Epidermal melanocyte (primary cell): ENCODE measurements at regions not wholly inside any gene's neighbourhood (a gene's known extent, or its start where the extent isn't known, plus 50 kb on each side); places are given as distances from the start of the nearest gene placed in this dataset.
"Not testable (repeated sequence)": the region's sequence is repeated elsewhere in the genome, so short reads cannot be mapped to it uniquely, and the experiment has no call there.

Experiments
- DNase-seq: peaks from one replicate; pipeline ENCODE4 v3.0.0; 2011; ENCODE audit warnings: low spot score; ENCODE audit not compliant: insufficient read length

DNA sequence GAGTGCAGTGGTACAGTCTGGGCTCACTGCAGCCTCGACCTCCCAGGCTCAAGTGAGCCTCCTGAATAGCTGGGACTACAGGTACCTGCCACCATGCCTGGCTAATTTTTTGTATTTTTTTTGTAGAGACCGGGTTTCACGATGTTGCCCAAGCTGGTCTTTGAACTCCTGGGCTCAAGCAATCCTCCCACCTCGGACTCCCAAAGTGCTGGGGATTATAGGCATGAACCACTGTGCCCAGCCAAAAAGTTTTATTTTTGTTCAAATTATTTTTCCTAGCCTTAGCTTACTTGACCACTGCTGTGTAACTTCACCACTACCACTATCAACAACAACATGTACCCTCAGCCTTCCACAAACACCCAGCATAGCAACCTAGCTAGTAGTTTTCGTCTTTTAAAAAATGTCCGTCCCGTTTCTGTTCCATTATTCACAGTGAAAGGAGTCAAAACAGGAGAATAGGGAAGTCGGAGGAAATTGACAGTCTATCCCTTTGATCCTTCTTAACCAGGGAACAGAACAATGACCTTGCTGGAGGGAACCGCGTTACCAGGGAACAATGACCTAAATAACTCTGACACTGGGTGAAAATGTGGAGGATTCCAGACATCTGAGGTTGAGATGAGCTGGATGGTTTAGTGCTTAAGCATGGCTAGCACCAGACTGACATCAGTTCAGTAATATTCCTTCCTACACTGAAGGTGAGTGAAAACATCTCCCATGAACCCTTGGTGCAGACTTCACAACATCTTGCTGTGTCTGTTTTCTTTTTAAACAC, 69.2 kb upstream of the ARL4C start:
- DNase-seq, result no peak

DNA sequence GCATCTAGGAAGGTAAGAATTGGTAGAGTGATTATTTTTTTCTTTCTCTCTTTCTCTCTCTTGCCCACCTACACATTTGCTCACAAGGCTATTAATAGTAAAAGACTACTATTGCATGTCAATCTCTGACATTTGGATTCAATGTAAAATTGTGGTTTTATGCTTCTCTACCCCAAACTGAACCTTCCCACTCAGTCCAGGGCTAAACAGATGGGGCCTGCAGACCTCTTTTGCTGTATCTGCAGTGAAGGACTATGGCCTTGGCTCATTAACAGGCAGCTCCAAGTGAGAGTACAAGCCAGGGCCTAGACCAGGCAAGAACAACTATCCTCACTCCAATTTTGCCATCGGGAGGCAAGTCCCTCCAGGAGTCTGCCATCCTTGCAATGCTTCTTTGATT, 68.3 kb upstream of the ARL4C start:
- no peak for DNase-seq

DNA sequence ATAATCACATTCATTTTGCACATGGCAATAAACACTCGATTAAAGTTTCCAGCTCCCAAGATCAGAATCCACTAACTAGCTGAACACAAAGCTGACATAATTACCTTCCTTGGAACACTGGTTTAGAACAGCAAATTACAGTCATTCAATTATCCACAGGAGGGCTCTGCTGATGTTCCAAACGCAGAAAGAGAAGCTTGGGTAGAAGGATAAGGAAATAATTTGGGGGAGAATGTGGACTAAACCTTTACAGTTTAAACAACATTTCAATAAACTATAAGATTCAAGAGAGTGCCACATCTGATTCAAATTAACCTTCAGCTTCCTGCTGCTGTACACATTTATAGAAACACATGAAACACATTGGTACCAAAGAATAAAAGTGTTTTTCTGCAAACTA, 67.8 kb upstream of the ARL4C start:
- no peak for DNase-seq

DNA sequence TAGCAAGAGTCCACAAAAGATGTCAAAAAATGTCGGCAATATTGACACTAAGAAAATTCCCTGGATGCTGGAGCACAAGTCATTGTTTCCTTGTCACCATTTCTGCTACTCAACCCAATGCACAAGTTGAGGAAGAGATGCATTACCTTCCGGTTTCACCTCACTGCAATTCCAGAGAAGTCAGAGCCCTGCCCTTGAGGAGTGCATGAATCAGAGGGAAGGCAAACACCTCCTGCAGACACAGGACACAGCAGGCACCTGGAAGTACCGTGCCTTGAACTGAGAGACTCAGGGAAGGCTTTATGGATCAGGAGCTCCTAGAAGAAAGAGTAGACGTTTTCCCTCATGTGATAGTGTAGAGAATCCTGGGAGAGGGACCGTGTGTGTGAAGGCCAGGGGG, 62.7 kb upstream of the ARL4C start:
- DNase-seq, result no peak

DNA sequence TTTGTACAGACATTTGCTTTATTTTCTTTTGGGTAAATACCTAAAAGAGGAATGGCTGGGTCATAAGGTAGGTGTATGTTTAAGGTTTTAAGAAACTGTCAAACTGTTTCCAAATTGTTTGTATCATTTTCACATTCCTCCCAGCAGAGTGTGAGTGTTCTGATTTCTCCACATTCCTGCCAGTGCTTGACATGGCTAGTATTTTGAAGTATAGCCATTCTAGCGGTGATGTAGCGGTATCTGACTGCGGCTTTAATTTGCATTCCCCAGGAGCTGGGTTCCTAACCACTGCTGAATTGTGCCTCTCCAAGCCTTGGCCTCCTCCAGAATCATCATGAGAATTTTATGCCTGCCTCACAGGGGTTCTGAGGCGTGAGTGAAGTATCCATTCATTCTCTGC, 61.8 kb upstream of the ARL4C start:
- no peak for DNase-seq

DNA sequence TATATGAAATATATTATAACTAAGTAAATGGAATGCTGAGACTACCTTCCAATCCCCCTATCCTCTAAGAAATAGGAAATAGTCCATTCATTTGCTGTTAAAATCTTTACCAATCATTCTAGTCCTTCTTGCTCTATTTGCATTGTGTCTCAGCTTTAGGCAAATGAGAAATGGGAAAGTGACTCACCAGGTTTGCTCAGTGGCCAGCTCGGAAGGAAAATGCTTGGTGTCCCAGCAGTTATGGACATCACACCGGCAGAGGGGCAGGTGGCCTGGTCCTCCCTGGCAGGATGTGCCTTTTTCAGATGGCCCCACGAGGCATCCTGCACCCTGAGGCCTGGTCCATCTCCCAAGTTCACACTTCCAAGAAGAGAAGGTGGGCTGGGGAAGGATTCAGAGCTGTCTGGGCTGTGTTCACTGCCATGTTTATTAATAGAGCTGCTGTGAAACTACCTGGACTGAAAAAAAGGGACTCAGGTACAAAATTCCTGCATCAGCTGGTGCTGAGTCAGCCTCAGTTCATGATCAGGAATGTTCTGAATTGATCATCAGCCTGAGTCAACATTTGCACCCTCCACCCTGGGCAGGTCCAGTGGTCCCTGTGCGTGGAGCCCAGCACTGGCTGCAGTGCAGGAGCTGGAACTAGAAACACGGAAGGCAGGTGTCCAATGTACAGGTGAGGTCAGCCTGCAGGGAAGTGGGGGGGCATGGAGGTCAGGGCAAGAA, 60.1 kb upstream of the ARL4C start:
- DNase-seq, result no peak

DNA sequence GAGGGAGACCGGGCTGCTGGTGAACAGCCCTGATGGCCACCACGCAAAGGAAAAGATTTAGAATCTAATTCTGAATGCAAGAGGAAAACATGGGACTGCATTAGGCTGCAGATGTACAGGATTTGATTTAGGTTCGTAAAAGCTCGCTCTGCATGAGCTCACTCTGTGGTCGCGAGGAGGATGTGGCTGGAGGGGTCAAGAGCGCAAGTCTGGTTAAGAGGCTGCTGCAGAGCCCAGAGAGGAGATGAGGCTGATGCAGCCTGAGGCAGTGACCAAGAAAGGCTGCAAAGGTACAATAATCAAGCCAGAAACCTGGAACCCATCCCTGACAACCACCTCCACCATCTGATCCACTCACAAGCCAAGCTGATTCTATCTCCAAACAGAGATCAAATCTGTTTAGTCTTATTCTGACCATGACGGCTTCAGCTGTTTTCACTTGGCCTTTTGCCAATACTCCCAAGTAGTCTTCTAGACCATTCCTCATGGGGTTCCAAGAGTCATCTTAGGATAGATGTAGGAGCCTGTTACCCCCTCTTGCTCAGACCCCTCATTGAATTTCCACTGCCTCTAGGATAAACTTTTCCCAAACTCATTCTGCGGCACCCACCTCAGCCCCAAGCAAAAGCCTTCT, 58.9 kb upstream of the ARL4C start:
- DNase-seq, result no peak

DNA sequence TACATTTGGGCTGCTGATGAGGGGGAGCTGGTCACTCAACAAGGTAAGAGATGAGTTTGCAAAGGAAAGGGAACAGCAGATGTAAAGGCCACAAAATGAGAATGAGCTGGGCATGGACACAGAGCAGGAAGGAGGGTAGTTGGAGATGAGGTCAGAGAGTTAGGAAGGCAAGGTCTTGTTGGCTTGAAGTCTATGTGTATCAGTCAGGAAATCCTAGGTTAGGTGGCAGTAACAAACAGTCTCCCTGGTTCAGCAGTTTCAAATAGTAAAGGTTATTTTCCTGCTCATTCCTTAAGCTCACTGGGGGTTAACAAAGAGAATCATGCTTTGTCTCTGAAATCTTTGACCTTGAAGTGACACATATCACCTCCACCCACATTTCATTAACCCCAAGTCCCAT, 58.3 kb upstream of the ARL4C start:
- no peak for DNase-seq

DNA sequence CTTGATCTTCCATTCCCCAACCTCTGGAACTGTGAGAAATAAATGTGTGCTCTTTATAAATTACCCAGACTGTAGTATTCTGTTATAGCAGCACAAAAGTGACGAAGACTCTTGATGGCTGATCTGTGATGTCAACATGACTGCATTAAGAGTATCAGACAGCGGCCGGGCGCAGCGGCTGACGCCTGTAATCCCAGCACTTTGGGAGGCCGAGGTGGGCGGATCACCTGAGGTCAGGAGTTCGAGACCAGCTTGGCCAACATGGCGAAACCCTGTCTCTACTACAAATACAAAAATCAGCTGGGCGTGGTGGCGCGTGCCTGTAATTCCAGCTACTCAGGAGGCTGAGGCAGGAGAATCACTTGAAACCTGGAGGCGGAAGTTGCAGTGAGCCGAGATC, 56.3 kb upstream of the ARL4C start:
- DNase-seq, result not testable (repeated sequence)

DNA sequence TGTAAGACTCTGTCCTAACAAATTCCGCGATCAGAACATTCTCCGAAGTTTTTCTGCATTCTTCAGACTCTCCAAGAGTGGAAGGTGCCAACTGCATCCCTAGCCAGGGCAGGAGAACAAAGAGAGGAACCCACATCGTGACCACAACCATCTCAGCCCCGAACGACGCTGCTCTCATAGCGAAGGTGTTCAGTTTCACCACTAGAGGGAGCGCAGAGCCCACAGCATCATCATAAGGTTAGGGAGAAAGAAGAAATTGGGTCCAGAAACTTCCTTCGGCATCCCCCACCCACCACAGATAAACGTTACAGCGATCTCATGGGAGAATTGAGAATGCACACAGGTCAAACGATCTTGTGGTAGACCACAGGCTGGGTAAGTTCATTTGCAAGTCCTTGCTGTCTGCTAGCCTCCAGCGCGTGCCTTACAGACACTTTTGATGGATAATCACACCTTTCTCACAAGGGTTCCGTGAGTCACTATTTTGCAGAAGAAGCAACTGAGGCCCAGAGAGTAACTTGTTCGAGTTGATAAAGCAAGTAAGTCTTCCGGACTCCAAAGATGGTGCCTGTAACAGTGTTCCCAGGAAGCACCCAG, 53.7 kb upstream of the ARL4C start:
- peak; percentile 53 for DNase-seq

DNA sequence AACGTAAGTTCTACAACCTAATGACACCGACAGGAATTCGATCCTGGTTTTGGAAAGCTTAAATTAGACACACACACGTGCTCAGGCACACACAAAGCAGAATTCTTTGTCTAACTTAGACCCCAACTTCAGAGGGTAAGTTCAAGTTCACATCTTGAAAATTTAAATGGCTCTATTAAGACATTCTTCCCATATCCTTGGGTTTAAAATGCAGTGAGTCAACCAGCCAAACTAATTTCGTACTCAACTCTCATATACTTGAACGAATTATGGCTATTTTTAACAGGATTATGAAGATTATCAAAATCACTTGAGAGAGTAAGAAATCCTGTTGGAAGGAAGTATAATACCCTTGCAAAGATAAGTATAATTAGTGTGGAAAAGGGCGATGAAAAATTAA, 53.2 kb upstream of the ARL4C start:
- DNase-seq, result no peak

DNA sequence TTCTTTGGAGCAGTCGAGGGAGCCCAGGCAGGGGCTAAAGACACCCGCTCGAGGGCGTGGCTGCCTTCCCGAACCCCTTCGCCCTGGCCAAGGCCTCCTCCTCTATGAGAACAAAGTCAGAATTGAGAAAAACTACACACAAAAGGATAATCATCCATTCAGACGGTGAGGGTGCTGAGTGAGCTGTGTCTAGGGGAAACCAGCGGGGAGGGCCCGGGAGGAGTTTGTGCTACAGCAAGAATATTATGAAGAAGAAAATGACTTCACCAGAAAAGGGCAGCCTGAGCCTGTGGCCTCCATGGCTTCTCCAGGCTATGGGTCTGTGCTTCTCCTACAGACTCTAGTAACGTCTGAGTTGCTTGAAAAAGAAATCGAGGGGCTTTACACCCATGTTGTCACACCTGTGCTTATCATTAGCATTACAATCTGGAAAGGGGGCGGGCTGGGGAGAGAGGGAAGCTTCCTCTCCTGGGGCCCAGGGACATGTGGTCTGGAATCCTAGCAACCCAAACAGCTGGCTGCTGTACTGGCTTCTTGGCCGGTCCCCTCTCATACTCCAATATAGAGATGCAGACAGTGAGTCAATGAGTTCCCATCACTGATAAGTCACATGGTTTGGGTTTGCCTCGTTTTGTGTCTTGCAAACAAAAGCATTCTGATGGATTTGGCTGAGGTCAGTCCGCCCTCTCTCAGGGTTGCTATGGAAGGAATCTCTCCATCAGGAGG, 52.0 kb upstream of the ARL4C start:
- DNase-seq, result no peak

DNA sequence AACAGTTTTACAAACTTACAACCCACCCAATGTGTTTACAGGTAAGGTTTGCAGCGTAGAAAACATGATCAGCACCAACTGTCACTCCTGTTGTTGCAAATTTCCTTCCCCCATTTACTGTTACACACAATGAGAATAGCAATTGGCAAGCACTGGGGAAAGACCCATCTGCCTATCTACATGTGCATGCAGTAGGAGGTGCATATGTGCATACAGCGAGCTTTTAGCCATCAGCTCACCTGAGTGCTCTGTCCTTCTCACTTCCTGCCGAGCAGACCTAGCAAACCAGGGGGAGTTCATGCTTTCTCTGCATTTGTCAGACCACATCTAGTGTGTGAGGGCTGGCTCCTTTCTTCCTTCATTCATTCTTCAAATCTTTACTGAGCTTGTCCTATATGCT, 49.9 kb upstream of the ARL4C start:
- DNase-seq, result no peak
